Epithelial cell of proximal tubule (primary cell): ENCODE measurements at regions not wholly inside any gene's neighbourhood (a gene's known extent, or its start where the extent isn't known, plus 50 kb on each side); places are given as distances from the start of the nearest gene placed in this dataset.

Experiments
- DNase-seq: peaks from one replicate; pipeline ENCODE4 v3.0.0-alpha.2; 2011; ENCODE audit warnings: low read depth
- H3K4me3 ChIP-seq: 2 replicates; pipeline ENCODE4 v1.5.1; 2011; ENCODE audit warnings: low read depth, mild to moderate bottlenecking, low read length
- CTCF ChIP-seq: conservative IDR thresholded peaks from 2 replicates; pipeline ENCODE4 v1.5.1; 2012; ENCODE audit warnings: low read depth, mild to moderate bottlenecking, low read length

DNA sequence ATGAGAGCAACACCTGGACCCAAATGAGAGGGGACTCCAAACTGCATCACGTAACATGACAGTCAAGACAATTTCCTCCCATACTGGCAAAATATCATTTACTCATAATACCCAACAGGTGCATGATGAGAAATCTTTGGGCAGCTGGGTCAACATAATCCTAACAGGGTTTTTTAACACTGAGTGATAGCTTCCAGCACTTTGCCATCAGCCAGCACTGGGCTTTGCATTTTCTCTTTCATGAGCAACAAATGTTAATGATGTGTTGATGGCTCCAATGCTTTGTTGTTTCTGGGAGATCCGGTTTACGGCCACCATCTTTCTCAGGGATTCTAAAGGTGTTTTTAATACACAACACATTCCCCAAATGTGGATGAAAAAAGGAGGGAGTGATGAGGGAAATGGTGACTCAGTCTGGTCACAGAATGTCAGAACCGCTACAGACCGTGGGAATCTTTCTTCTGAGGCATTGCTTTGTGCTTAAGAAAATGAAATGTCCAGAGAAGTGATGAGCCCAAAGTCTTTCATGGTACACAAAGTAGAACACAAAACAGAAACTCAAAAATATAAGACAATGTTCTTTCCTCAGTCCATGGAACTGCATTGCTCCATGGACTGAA, 705.7 kb upstream of the IGFBP3 start:
- no peak for DNase-seq
- TF ChIP-seq CTCF, result no peak
- no peak overlapping the region for H3K4me3 ChIP-seq

DNA sequence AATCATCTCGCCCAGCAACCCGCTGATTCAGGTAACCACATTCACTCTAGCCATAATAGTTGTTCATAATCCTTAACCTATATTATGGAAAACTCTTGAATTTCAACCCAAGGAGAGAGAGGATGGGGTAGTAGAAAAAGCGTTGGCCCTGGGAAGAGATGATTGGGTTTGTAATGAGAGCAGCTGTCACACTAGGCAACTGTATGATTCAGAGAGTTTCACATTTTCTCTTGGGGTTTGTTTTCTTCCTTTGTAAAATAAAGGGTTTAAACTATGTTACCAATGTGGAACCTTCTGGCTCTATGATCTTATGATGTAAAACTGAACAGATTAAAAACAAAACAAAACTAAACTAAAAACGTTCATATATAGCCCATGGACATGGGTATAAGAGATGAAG, 705.2 kb upstream of the IGFBP3 start:
- H3K4me3 ChIP-seq, result no peak overlapping the region
- TF ChIP-seq CTCF, result no peak
- DNase-seq, result no peak

DNA sequence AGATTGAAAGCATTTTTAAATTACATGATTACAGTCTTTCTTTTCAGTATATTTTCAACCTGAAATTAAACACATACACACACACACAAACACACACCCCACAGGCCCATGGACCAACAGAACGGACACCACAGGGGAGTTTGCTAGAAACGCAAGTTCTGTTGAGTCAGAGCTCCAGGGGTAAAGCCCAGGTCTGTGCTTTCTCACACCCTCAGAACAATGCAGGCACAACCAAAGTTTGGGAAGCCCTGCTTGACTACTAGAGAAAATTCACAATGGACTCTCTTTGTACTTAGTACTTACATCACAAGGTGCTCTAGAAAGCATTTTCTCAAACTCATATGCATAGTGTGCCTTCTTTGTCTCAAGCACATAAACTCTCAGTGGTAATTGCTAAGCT, 704.0 kb upstream of the IGFBP3 start:
- H3K4me3 ChIP-seq, result no peak overlapping the region
- DNase-seq, result no peak
- TF ChIP-seq CTCF, result no peak

DNA sequence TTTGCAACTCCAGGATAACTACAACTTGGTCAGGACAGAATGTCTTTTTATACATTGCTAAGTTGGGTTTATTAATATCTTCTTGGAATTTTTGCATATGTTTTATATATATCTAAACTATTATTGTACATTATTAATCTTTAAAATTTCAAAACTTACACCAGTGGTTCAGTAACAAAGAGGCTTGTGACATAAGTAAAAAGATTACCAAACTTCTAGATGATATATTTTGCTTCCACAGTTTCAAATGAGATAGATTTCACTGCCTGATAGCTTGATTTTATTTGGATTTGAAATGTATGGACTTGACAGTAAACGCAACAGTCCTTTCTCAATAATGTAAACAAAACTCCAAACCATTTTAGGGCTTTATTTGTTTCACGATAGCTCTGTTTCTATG, 701.2 kb upstream of the IGFBP3 start:
- no peak for TF ChIP-seq CTCF
- no peak overlapping the region for H3K4me3 ChIP-seq
- no peak for DNase-seq

DNA sequence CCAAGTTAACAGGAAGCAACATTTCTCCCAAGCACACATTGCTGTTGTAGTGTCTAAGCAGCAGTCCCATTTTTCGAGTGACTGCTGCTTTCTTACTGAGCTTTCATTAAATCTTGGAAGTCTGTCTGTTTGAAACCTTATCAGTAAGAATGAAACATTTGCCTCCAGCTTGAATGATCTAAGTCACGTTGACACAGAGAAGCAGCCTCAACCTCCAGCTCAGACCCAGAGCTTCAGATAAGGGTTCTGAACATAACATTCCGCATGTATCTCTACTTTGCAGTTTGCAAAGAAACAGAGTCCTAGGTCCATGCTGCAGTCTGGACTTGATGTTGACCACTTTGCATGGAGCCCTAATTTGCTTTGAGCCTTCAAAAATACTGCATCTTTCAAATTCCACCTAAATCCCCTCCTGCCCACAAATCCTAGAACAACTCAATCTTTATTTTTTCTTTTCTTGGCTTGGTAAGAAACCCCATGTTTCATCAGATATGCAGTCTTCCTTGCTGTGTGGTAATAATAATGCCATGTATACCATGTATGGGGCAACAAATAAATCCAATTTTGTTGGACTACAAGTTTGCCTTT, 698.7 kb upstream of the IGFBP3 start:
- no peak for TF ChIP-seq CTCF
- DNase-seq, result no peak
- no peak overlapping the region for H3K4me3 ChIP-seq

GRCh38 chr7:46616636-46617035, 695.6 kb upstream of the IGFBP3 start:
- H3K4me3 ChIP-seq, result no peak overlapping the region
- no peak for DNase-seq
- no peak for TF ChIP-seq CTCF

DNA sequence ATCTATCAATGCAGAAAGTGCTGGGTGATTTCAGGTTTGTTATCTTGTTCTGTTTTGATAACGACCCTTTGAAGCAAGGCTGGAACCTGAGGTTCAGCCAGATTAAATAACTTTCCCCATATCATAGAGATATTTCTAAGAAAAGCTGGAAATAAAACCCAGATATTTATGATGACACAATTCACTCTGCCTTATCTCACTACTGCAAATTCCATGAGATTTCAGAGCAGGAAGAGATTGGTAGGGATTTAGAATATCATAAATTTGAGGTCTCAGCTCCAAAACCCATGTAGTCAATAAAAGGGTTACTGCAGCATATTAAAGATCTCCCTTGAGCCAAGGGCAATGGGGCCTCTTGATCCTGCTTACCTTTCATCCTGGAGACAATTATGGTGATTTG, 692.5 kb upstream of the IGFBP3 start:
- no peak for TF ChIP-seq CTCF
- no peak for DNase-seq

More for the DNA sequence above, 692.5 kb upstream of the IGFBP3 start:
- no peak overlapping the region for H3K4me3 ChIP-seq
